ENCODE measurements at regions not wholly inside any gene's neighbourhood (a gene's known extent, or its start where the extent isn't known, plus 50 kb on each side); places are given as distances from the start of the nearest gene placed in this dataset.

DNA sequence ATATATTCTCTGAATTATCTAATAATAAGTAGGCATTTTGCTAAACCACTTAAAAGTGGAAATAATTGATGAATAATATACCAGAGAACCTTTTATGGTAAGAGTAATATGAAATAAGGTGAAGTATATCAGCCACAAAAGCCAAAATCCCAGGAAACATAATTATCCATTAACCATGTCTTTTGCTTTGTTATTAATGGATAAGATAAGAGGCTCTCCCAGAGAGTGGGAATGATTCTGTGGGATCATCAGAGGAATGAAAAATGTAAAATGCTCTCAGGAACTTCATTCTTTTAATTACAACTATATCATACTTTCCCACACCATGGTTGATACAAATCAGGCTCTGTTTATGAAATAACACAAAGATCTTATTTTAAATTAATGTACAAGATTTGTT lies 391.7 kb upstream of the FZD8 start:
- ChIA-PET POLR2A (ENCODE audit: low non-redundant PET) (no interaction called here), CTCF (no interaction called here)
- H3K27ac ChIP-seq = no peak overlapping the region
- no peak for DNase-seq (ENCODE audit: low spot score)
- TF ChIP-seq, protein P1, sequence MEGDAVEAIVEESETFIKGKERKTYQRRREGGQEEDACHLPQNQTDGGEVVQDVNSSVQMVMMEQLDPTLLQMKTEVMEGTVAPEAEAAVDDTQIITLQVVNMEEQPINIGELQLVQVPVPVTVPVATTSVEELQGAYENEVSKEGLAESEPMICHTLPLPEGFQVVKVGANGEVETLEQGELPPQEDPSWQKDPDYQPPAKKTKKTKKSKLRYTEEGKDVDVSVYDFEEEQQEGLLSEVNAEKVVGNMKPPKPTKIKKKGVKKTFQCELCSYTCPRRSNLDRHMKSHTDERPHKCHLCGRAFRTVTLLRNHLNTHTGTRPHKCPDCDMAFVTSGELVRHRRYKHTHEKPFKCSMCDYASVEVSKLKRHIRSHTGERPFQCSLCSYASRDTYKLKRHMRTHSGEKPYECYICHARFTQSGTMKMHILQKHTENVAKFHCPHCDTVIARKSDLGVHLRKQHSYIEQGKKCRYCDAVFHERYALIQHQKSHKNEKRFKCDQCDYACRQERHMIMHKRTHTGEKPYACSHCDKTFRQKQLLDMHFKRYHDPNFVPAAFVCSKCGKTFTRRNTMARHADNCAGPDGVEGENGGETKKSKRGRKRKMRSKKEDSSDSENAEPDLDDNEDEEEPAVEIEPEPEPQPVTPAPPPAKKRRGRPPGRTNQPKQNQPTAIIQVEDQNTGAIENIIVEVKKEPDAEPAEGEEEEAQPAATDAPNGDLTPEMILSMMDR (conservative IDR thresholded peaks at IDR 0.05; ENCODE audit: low read depth) = no peak

DNA sequence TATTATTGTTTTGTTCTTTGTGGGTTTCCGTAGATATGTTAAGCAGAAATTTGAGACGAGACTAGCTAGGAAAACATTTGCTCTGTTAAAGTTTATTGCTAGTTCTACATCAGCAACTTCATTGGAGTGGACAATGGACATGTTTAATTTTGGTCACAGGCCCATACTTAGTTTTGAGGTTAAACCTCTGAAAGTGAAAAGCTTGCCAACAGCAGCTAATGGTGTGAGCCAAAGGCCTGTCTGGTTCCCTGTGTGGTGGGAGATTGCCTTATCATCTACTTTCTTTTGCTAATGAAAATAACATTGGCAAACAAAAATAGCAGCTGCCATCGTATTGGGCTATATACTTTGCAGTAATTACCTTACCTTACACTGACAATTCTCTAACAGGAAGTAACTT lies 388.4 kb upstream of the FZD8 start:
- POLR2A ChIA-PET (ENCODE audit: low non-redundant PET) = no interaction called here
- DNase-seq (ENCODE audit: low spot score) = no peak
- no peak overlapping the region for H3K27ac ChIP-seq
- TF ChIP-seq, protein P1 (conservative IDR thresholded peaks at IDR 0.05; ENCODE audit: low read depth) = no peak
- CTCF ChIA-PET = no interaction called here

DNA sequence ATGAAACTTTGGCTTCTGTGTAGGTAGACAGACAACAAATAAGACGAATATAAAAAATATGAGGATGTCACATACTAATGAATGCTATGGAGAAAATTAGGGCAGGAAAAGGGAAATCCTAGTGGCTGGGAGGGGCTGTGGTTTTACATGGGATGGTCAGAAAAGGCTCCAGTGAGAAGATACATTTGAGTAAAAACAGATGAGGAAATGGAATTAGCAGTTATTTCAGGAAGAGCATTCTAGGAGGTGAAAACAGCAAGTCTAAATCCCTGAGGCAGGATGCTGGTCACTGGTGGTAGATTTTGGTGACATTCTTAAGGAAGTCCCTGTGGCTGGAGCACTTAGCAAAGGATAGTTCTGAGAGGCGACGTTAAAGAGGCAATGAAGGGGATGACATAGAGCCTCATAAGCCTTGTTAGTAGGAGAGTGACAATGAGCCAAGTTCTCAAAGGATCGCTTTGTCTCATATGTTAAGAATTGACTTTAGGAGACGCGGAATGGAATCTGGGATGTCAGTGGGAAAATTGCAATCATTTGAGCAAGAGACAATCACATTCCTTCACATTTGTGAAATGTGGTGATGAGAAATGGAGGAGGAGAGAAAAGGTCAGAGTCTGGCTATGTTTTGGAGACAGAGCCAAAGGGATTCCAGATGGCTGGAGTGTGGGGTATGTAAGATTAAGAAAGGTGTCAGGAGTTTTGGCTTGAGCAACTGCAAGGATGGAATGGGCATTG lies 384.7 kb upstream of the FZD8 start:
- H3K27ac ChIP-seq = no peak overlapping the region
- no peak for DNase-seq (ENCODE audit: low spot score)
- TF ChIP-seq, protein P1 (conservative IDR thresholded peaks at IDR 0.05; ENCODE audit: low read depth) = no peak
- CTCF ChIA-PET = no interaction called here
- POLR2A ChIA-PET (ENCODE audit: low non-redundant PET) = no interaction called here

DNA sequence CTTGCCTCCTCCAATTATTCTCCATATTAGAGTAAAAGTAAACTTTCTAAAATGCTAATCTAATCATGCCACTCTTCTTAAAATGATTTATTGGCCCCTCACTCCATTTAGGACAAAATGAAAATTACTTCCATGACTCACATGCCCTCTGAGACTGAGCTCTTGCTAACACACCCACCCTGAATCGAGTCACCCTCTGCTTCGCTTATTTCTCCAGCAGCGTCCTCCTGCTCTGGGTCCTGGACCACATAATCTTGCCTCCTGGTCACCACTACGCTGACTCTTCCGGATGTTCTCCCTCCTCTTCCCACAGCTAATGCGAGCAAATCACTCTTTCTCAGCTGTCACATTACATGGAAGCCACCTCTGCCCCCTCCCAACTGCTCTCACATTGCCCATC lies 384.0 kb upstream of the FZD8 start:
- H3K27ac ChIP-seq = no peak overlapping the region
- ChIA-PET CTCF (interaction anchor here (0.6 kb wide), 1 partner anchor 436 kb away, joined by 9 read pairs; no protein-coding TSS in a partner anchor), POLR2A (ENCODE audit: low non-redundant PET) (no interaction called here)
- no peak for DNase-seq (ENCODE audit: low spot score)
- TF ChIP-seq, protein P1 (conservative IDR thresholded peaks at IDR 0.05; ENCODE audit: low read depth) = no peak

DNA sequence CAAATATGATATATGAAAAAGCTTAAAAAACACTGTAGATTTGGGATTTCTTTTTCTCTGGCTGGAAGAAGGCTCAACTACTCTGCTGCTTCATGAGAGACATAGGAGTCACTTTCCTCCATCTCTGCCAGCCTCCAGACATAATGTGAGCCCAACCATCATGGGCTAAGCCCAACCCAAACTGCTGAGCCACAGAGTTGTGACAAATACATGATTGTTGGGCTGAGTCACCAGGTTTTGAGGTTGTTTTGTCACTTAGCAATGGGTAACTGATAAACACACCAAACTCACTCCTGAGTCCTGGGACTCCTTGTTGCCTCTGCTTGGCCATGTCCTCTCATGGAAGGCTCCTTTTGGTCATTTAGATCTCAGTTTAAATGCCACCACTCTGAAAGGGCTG lies 381.8 kb upstream of the FZD8 start:
- ChIA-PET POLR2A (ENCODE audit: low non-redundant PET) (no interaction called here), CTCF (no interaction called here)
- TF ChIP-seq, protein P1 (conservative IDR thresholded peaks at IDR 0.05; ENCODE audit: low read depth) = no peak
- H3K27ac ChIP-seq = no peak overlapping the region
- peak; percentile 19 for DNase-seq (ENCODE audit: low spot score)

DNA sequence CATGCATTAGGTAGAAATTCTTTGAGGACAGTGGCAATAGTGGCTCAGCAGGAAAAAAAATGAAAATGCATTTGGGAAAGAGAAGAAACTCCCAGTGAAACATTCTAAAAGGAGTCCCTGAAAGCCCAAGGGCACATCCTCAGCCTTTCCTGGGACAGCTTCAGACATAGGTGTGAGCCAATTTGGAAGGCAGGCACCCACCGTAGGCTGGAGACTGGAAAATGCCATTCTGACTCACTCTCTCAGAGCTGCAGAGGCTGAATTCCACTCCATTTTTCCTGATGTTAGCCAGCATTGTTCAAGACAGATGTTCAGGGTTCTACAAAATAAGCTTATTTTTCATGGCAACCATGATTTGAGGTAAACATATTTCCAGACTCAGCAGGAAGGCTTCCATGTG lies 379.0 kb upstream of the FZD8 start:
- no peak for DNase-seq (ENCODE audit: low spot score)
- POLR2A ChIA-PET (ENCODE audit: low non-redundant PET) = no interaction called here
- TF ChIP-seq, protein P1 (conservative IDR thresholded peaks at IDR 0.05; ENCODE audit: low read depth) = no peak
- CTCF ChIA-PET = no interaction called here
- no peak overlapping the region for H3K27ac ChIP-seq

Data from RWPE1 (cell line).